ENCODE measurements at regions not wholly inside any gene's neighbourhood (a gene's known extent, or its start where the extent isn't known, plus 50 kb on each side); places are given as distances from the start of the nearest gene placed in this dataset.

GRCh38 chr2:9758741-9759140 lies 84.5 kb upstream of the TAF1B start:
- no peak for DNase-seq (ENCODE audit: low read depth, low spot score)
- H3K4me3 ChIP-seq (ENCODE audit: low read depth, low read length) = no peak overlapping the region
- TF ChIP-seq, protein P1, sequence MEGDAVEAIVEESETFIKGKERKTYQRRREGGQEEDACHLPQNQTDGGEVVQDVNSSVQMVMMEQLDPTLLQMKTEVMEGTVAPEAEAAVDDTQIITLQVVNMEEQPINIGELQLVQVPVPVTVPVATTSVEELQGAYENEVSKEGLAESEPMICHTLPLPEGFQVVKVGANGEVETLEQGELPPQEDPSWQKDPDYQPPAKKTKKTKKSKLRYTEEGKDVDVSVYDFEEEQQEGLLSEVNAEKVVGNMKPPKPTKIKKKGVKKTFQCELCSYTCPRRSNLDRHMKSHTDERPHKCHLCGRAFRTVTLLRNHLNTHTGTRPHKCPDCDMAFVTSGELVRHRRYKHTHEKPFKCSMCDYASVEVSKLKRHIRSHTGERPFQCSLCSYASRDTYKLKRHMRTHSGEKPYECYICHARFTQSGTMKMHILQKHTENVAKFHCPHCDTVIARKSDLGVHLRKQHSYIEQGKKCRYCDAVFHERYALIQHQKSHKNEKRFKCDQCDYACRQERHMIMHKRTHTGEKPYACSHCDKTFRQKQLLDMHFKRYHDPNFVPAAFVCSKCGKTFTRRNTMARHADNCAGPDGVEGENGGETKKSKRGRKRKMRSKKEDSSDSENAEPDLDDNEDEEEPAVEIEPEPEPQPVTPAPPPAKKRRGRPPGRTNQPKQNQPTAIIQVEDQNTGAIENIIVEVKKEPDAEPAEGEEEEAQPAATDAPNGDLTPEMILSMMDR (IDR thresholded peaks at IDR 0.05; ENCODE audit: low read depth, low read length) = no peak
- in situ Hi-C loops (cut with HindIII; ENCODE audit: low sequenced_read_pairs) = no loop called here

DNA sequence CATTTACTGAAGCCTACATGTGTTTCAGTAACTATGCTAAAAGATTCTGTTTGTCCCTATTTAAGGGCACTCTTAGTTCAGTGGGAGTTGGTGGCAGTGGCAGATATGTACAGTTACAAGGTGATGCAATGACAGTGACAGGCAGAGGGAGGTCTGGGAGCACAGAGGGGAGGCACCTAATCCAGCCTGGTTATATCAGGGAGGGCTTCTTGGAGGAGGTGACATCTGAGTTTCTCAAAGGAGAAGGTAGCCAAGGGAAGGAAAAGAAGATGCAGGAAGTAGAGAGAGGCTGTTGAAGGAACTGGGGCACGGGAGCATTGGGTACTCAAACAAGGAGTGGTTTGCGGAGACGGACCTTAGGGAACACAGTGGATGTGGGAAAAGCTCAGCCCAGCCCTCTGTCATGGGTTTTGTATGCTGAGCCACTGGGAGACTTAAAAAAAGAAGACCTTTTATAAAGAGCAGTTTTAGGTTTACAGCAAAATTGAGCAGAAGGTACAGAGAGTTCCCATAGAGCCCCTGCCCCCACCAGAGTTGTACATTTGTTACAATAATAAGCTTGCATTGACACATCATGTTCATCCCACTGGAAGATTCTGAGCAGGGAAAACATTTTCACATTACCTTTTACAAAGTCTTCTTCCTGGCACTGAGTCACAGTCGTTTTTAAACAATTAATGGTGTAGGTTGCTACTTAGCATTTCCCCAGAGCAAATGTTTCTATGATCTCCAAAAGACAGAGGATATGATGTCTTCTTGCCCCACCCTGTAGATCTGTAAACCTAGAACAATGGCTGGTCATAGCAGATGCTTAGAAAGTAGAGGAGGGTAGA lies 83.0 kb upstream of the TAF1B start:
- TF ChIP-seq, protein P1 (IDR thresholded peaks at IDR 0.05; ENCODE audit: low read depth, low read length) = no peak

GRCh38 chr2:9760902-9761228 lies 82.4 kb upstream of the TAF1B start:
- DNase-seq (ENCODE audit: low read depth, low spot score) = no peak
- H3K4me3 ChIP-seq (ENCODE audit: low read depth, low read length) = no peak overlapping the region
- TF ChIP-seq, protein P1 (IDR thresholded peaks at IDR 0.05; ENCODE audit: low read depth, low read length) = no peak
- in situ Hi-C loops (cut with HindIII; ENCODE audit: low sequenced_read_pairs) = no loop called here

More for the DNA sequence above, 83.0 kb upstream of the TAF1B start:
- DNase-seq (ENCODE audit: low read depth, low spot score) = no peak
- H3K4me3 ChIP-seq (ENCODE audit: low read depth, low read length) = no peak overlapping the region
- in situ Hi-C loops (cut with HindIII; ENCODE audit: low sequenced_read_pairs) = no loop called here

DNA sequence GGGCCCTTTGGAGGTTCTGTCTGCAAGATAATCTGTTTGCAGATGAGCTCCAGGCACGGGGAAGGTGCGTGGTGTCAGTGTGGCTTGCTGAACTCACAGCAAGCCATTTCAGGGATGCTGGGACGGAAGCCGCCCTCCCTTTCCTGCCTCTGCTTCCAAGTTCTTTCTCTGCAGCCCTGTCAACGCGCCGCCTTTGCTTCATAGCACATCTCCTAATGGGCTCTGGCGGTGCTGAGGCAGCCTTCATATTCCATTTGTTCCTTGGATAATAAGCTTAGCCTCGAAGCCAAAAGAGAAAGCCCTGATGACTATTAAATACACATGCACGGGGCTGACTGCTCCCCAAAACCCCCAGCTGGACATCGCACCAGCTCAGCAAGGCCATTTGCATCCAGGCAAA lies 81.7 kb upstream of the TAF1B start:
- in situ Hi-C loops (cut with HindIII; ENCODE audit: low sequenced_read_pairs) = no loop called here
- no peak overlapping the region for H3K4me3 ChIP-seq (ENCODE audit: low read depth, low read length)
- no peak for DNase-seq (ENCODE audit: low read depth, low spot score)
- TF ChIP-seq, protein P1 (IDR thresholded peaks at IDR 0.05; ENCODE audit: low read depth, low read length) = no peak

GRCh38 chr2:9762164-9762563 lies 81.1 kb upstream of the TAF1B start:
- TF ChIP-seq, protein P1 (IDR thresholded peaks at IDR 0.05; ENCODE audit: low read depth, low read length) = no peak
- H3K4me3 ChIP-seq (ENCODE audit: low read depth, low read length) = no peak overlapping the region
- in situ Hi-C loops (cut with HindIII; ENCODE audit: low sequenced_read_pairs) = no loop called here
- DNase-seq (ENCODE audit: low read depth, low spot score) = no peak

GRCh38 chr2:9762941-9763340 lies 80.3 kb upstream of the TAF1B start:
- in situ Hi-C loops (cut with HindIII; ENCODE audit: low sequenced_read_pairs) = no loop called here
- TF ChIP-seq, protein P1 (IDR thresholded peaks at IDR 0.05; ENCODE audit: low read depth, low read length) = no peak
- DNase-seq (ENCODE audit: low read depth, low spot score) = no peak
- H3K4me3 ChIP-seq (ENCODE audit: low read depth, low read length) = no peak overlapping the region

Data from astrocyte of the spinal cord (primary cell).